SK-N-SH (cell line): ENCODE measurements at regions not wholly inside any gene's neighbourhood (a gene's known extent, or its start where the extent isn't known, plus 50 kb on each side); places are given as distances from the start of the nearest gene placed in this dataset.

ENCODE experiments used
- CTCF ChIA-PET: fragments of 300-600, 350-600 bp; formaldehyde crosslinking; extraction: SDS; loops from one replicate; lab custom pipeline; 2021; lab: Yijun Ruan, JAX
- POLR2A ChIA-PET: fragments of 350-600 bp; sonication (Branson Sonifier 250); formaldehyde crosslinking; extraction: SDS; loops from one replicate; lab custom pipeline; 2020; ENCODE audit warnings: antibody characterized with exemption, inconsistent platforms; lab: Yijun Ruan, JAX
- DNase-seq: peaks from one replicate; pipeline ENCODE4 v3.0.0; 2012
- H2AFZ ChIP-seq: fragments of 200-600 bp; sonication (generic); 2 replicates; pipeline ENCODE4 v1.8.1; 2016; ENCODE audit warnings: antibody characterized with exemption, mild to moderate bottlenecking, low read depth
- H3F3A ChIP-seq: fragments of 200-600 bp; sonication (generic); replicated peaks from 2 replicates; pipeline ENCODE3; 2016; ENCODE audit warnings: antibody characterized with exemption, mild to moderate bottlenecking; ENCODE audit not compliant: insufficient read depth
- H3K27ac ChIP-seq, 2 experiments: fragments of 200-500 bp in 1 of 2; fragments of 200-600 bp in 1 of 2; sonication (Bioruptor generic) in 1 of 2; sonication (generic), shearing (Covaris generic) in 1 of 2; 2 replicates each; pipeline versions ENCODE4 v1.5.1 to v1.6.1; 2014 to 2016; ENCODE audit warnings: low read depth in 2 of 2, inconsistent platforms in 1 of 2, low read length in 1 of 2, mild to moderate bottlenecking in 1 of 2, mixed read lengths in 1 of 2
- H3K27me3 ChIP-seq: fragments of 200-600 bp; sonication (generic), shearing (Covaris generic); 2 replicates; pipeline ENCODE4 v1.6.1; 2016; ENCODE audit warnings: mixed run types; ENCODE audit not compliant: insufficient read depth
- H3K36me3 ChIP-seq, 2 experiments: fragments of 200-500 bp in 1 of 2; fragments of 200-600 bp in 1 of 2; sonication (Bioruptor generic) in 1 of 2; sonication (generic) in 1 of 2; replicated peaks in 1 of 2; 2 replicates each; pipeline versions ENCODE3 to v1.5.1; 2014 to 2016; ENCODE audit warnings: low read length in 1 of 2, mild to moderate bottlenecking in 1 of 2; ENCODE audit not compliant: insufficient read depth in 2 of 2, control insufficient read depth in 1 of 2
- H3K4me1 ChIP-seq, 2 experiments: fragments of 200-500 bp in 1 of 2; fragments of 200-600 bp in 1 of 2; sonication (Bioruptor generic) in 1 of 2; sonication (generic), shearing (Covaris generic) in 1 of 2; 2 replicates each; pipeline versions ENCODE4 v1.5.1 to v1.6.1; 2014 to 2016; ENCODE audit warnings: low read depth in 1 of 2, low read length in 1 of 2, mixed run types in 1 of 2; ENCODE audit not compliant: insufficient read depth in 2 of 2, control insufficient read depth in 1 of 2
- H3K4me2 ChIP-seq: fragments of 200-600 bp; sonication (generic), shearing (Covaris generic); 2 replicates; pipeline ENCODE4 v1.6.1; 2017; ENCODE audit warnings: mixed run types
- H3K4me3 ChIP-seq, 2 experiments: fragments of 200-500 bp in 1 of 2; fragments of 200-600 bp in 1 of 2; sonication (Bioruptor generic) in 1 of 2; sonication (generic), shearing (Covaris generic) in 1 of 2; 2 replicates each; pipeline versions ENCODE4 v1.5.1 to v1.8.1; 2014 to 2016; ENCODE audit warnings: low read depth in 2 of 2, inconsistent platforms in 1 of 2, low read length in 1 of 2, mild to moderate bottlenecking in 1 of 2, mixed read lengths in 1 of 2, moderate library complexity in 1 of 2
- H3K79me2 ChIP-seq: fragments of 200-600 bp; sonication (generic); 2 replicates; pipeline ENCODE4 v1.8.1; 2017; ENCODE audit warnings: mild to moderate bottlenecking; ENCODE audit not compliant: insufficient read depth
- H3K9ac ChIP-seq: fragments of 200-600 bp; sonication (generic); 2 replicates; pipeline ENCODE4 v1.6.1; 2017; ENCODE audit warnings: mixed run types
- H3K9me2 ChIP-seq: fragments of 200-600 bp; sonication (generic); 2 replicates; pipeline ENCODE4 v1.6.1; 2017; ENCODE audit warnings: mixed run types
- H3K9me3 ChIP-seq: fragments of 200-600 bp; sonication (generic); 2 replicates; pipeline ENCODE4 v1.6.1; 2017; ENCODE audit warnings: mixed run types, mild to moderate bottlenecking, moderate library complexity
- H4K20me1 ChIP-seq: fragments of 200-600 bp; sonication (generic); 2 replicates; pipeline ENCODE4 v1.6.1; 2017; ENCODE audit warnings: mild to moderate bottlenecking, mixed run types; ENCODE audit not compliant: insufficient read depth
- CHD2 ChIP-seq: fragments of 150-350 bp; IDR thresholded peaks from 2 replicates; pipeline ENCODE4 v1.6.1; 2018; ENCODE audit warnings: low read length; ENCODE audit not compliant: partially characterized antibody
- EZH2phosphoT487 ChIP-seq: fragments of 200-600 bp; sonication (generic); IDR thresholded peaks from 2 replicates; pipeline ENCODE4 v1.6.1; 2017; ENCODE audit warnings: low read depth, mixed run types, mild to moderate bottlenecking, antibody characterized with exemption, moderate library complexity, borderline replicate concordance
- IRF3 ChIP-seq: fragments of 150-350 bp; IDR thresholded peaks from 2 replicates; pipeline ENCODE4 v1.6.1; 2016; ENCODE audit warnings: mild to moderate bottlenecking, low read depth, low read length
- JUND ChIP-seq: IDR thresholded peaks from 2 replicates; pipeline ENCODE4 v1.4.0; 2012
- MEF2A ChIP-seq: IDR thresholded peaks from 2 replicates; pipeline ENCODE4 v1.4.0; 2012; ENCODE audit warnings: low read depth, borderline replicate concordance
- NFIC ChIP-seq: IDR thresholded peaks from 2 replicates; pipeline ENCODE4 v1.4.0; 2012; ENCODE audit warnings: borderline replicate concordance
- NRF1 ChIP-seq: IDR thresholded peaks from 2 replicates; pipeline ENCODE4 v1.6.1; 2012; ENCODE audit warnings: low read depth, mild to moderate bottlenecking, low read length
- POLR2AphosphoS5 ChIP-seq: IDR thresholded peaks from 2 replicates; pipeline ENCODE4 v1.6.1; 2012; ENCODE audit warnings: low read depth, low read length
- RAD21 ChIP-seq: IDR thresholded peaks from 2 replicates; pipeline ENCODE4 v1.6.1; 2012; ENCODE audit warnings: mild to moderate bottlenecking, low read length
- RFX5 ChIP-seq: IDR thresholded peaks from 2 replicates; pipeline ENCODE4 v1.6.1; 2012; ENCODE audit warnings: mild to moderate bottlenecking, improper control_type of control experiment, low read length
- RXRA ChIP-seq: IDR thresholded peaks from 2 replicates; pipeline ENCODE4 v1.4.0; 2012; ENCODE audit warnings: low read depth, mild to moderate bottlenecking, borderline replicate concordance
- TAF1 ChIP-seq: IDR thresholded peaks from 2 replicates; pipeline ENCODE4 v1.6.1; 2012; ENCODE audit warnings: low read depth, mild to moderate bottlenecking, low read length, moderate library complexity, borderline replicate concordance
- TCF12 ChIP-seq: IDR thresholded peaks from 2 replicates; pipeline ENCODE4 v1.4.0; 2012
- TEAD4 ChIP-seq: IDR thresholded peaks from 2 replicates; pipeline ENCODE4 v1.4.0; 2012; ENCODE audit warnings: mild to moderate bottlenecking, borderline replicate concordance; ENCODE audit not compliant: insufficient read depth
- YY1 ChIP-seq: IDR thresholded peaks from 2 replicates; pipeline ENCODE4 v1.4.0; 2012; ENCODE audit warnings: low read depth, mild to moderate bottlenecking
- whole genome bisulfite sequencing: methylation state at CpG from one replicate; pipeline ENCODE4 v1.1.6; 2017; ENCODE audit warnings: low lambda C conversion rate; 5-methylcytosine and 5-hydroxymethylcytosine counted together

- Histone ChIP-seq H3K4me2 (no peak overlapping the region), H3K27ac (no peak overlapping the region), H3K4me3 (no peak overlapping the region), H3K9me2 (no peaks in the 10 kb centered on the region), H3K9me3 (no peaks in the 10 kb centered on the region), H4K20me1 (no peaks in the 10 kb centered on the region), H3K9ac (no peak overlapping the region), H3K27me3 (peaks cover 48% of the 10 kb centered on the region; the same call in 1 of the 2 replicates), H3K4me1 (no peaks in the 10 kb centered on the region), H2AFZ (no peak overlapping the region), H3F3A (no peaks in the 10 kb centered on the region), H3K79me2 (no peaks in the 10 kb centered on the region), H3K36me3 (no peaks in the 10 kb centered on the region)
- no peak for DNase-seq
- ChIA-PET POLR2A (no interaction called here), CTCF (no interaction called here)
- WGBS = 7% methylated on average over 15 of the region's 16 CpGs
- no peak for TF ChIP-seq RXRA
- TF ChIP-seq RAD21 = no peak
- TF ChIP-seq RFX5 = no peak
- TF ChIP-seq NRF1 = no peak
- no peak for TF ChIP-seq IRF3
- no peak for TF ChIP-seq POLR2AphosphoS5
Observed at GRCh38 chr13:112234131-112234875, 141.9 kb upstream of the SPACA7 start.

GRCh38 chr13:112236016-112236415 is 140.1 kb upstream of the SPACA7 start:
- no peak overlapping the region for H3K4me3 ChIP-seq
- no peaks in the 10 kb centered on the region for H4K20me1 ChIP-seq
- ChIA-PET POLR2A (no interaction called here), CTCF (no interaction called here)
- 10% methylated on average over 7 of the region's 7 CpGs for WGBS
- no peaks in the 10 kb centered on the region for H3K4me1 ChIP-seq
- no peak overlapping the region for H3K9ac ChIP-seq
- no peak for DNase-seq
- no peaks in the 10 kb centered on the region for H3K79me2 ChIP-seq
- no peak overlapping the region for H3K4me2 ChIP-seq
- H3K9me2 ChIP-seq = no peaks in the 10 kb centered on the region
- no peak for TF ChIP-seq POLR2AphosphoS5
- no peak for TF ChIP-seq MEF2A
- no peak for TF ChIP-seq TEAD4
- no peak for TF ChIP-seq CHD2
- no peak for TF ChIP-seq JUND
- TF ChIP-seq NRF1 = no peak
- TF ChIP-seq IRF3 = no peak
- TF ChIP-seq TCF12 = no peak
- no peak for TF ChIP-seq EZH2phosphoT487
- TF ChIP-seq TAF1 = no peak
- TF ChIP-seq NFIC = no peak
- no peak for TF ChIP-seq YY1
- no peak for TF ChIP-seq RXRA
- H3K27me3 ChIP-seq = peaks cover 31% of the 10 kb centered on the region; the same call in 1 of the 2 replicates
- no peak overlapping the region for H3K27ac ChIP-seq
- no peak overlapping the region for H2AFZ ChIP-seq
- H3F3A ChIP-seq = no peaks in the 10 kb centered on the region
- no peaks in the 10 kb centered on the region for H3K36me3 ChIP-seq
- H3K9me3 ChIP-seq = no peaks in the 10 kb centered on the region
